NOMO-1 treated with DMSO at 0.1 percent for 48 hours (cell line): ENCODE measurements at regions not wholly inside any gene's neighbourhood (a gene's known extent, or its start where the extent isn't known, plus 50 kb on each side); places are given as distances from the start of the nearest gene placed in this dataset.
"Not testable (repeated sequence)": the region's sequence is repeated elsewhere in the genome, so short reads cannot be mapped to it uniquely, and the experiment has no call there.

ENCODE experiments used
- DNase-seq: peaks from one replicate; lab custom pipeline; 2025; ENCODE audit not compliant: unreplicated experiment; lab: John Stamatoyannopoulos, UW

DNA sequence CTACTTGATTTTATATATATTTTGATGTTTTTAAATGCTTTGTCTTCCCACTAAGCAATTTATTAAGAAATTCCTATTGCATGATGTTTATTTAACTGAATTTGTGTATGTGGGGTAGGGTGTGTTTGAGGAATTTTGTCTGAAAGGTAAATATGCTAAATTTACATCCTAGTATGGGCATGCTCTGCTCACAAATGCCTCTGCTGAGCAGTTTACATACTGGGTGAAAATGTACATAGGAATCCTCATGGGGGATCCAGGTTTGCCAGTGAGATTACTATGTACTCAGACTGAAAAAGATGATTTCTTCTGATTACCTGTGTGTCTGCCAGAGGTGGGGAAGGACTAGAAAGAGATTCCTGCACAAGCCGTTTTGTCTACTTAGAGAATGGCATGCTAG, 126.6 kb downstream of the DISP1 start:
- DNase-seq: no peak

GRCh38 chr1:222946436-222946835, 131.6 kb downstream of the DISP1 start:
- no peak for DNase-seq

- no peak for DNase-seq
These were observed 133.2 kb downstream of the DISP1 start for GRCh38 chr1:222948079-222948478.

DNA sequence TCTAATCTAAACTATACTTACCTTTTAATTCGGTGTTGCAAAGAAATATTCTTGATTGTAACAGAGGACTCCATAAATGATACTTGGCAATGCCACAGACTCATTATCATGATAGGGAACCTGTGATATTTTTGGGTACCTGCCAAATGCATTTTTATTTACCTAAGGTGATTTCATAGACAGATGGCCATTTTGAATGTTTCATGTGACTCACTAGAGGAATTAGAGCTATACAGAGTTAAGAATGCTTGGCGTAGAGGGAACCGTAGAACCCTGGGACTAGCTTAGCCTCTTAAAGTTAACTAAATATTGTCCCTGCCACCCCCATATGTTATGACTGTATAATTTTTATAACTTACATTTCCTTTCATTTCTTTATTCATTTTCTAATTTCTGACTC, 136.1 kb downstream of the DISP1 start:
- DNase-seq: no peak

DNA sequence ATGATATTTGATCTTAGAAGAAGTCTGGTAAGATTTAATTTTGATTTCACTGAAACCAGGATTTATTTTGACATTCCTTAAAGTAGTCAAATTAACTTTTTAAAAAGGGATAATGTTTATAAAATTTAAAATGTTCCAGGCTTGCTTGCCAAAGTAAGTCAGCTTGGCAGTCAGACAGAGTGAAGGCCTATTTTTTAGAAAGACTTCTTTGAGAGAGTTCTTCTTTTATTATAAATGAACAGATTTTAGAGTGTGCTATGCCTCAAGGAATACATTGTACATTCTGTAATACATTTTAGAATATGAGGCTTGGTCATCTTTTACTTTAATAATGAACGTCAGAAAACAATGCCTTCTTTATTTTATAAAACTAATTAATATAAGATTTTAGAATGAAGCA, 138.7 kb downstream of the DISP1 start:
- no peak for DNase-seq

DNA sequence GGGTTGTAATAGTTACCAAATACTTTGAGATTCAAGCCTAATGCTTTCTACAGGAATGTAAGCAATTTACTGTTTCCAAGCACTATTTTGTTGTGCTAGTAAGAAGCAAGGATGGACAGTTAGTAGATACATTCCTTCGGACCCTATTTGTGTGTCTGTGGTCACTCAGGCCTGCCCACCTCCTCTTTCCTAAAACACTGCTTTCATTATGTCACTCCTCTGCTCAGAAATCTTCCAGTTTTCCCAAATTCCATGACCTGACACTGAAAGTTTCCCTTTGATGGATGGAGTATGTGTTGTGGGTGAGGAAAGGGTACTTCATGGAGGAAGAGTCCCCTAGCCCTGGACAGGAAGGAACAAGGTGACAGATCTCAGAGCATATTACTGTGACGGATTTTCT, 141.1 kb downstream of the DISP1 start:
- no peak for DNase-seq

- no peak for DNase-seq
These were observed 141.8 kb downstream of the DISP1 start for GRCh38 chr1:222956601-222957000.

DNA sequence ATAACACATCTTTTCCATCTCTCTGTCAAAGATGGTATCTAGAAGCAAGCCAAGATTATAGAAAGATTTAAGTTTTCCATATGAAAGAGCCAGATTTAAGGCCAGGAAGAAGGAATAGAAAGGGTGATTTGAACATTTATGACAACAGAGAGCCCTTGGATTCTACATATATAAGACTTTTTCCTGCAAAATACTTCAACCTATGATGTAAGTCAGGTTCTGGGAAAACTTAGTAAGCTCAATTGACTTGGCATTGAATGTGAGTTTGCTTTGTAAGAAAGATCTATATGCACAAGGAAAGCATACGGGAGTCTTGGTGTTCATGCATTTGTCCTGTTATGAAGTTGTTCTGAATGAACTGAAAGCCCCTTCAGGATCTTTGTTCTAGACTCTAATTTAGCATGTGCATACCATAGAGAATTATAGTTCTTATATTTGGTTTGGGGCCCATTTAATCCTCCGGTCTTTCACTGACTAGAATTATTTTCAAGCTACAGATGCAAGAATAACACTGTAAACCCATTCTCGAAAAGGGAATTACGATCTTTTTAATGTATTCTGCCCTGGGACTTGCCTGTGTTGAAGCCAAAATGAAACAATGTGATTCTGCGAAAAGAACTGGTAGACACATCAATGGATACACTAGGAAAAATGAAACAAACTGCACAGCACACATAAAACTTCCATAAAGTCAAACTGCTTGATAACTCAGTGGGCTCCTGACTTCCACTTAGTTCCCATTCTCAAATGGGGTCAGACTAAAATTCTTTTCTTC, 152.8 kb downstream of the DISP1 start:
- DNase-seq: no peak

GRCh38 chr1:222970040-222970439, 155.2 kb downstream of the DISP1 start:
- DNase-seq: no peak

- no peak for DNase-seq
These were observed 155.9 kb downstream of the DISP1 start for GRCh38 chr1:222970711-222971110.

DNA sequence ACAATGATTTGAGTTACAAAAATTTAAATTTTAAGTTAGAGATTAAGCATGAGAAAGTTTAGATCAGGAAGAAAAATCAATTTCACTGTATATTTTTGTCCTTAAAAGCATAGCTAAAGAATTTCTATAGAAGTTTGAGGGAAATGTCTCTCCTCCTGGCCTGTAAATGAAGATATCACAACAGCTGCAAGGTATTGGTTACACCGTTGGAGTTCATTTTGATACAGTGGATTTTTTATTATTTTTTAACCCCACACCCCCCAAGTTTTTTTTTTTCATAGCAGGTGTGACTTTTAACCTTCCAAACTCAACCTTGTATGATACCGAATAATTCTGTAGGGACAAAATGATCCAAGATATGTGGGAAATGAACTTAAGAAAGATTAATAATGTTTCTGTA, 156.3 kb downstream of the DISP1 start:
- DNase-seq: no peak

DNA sequence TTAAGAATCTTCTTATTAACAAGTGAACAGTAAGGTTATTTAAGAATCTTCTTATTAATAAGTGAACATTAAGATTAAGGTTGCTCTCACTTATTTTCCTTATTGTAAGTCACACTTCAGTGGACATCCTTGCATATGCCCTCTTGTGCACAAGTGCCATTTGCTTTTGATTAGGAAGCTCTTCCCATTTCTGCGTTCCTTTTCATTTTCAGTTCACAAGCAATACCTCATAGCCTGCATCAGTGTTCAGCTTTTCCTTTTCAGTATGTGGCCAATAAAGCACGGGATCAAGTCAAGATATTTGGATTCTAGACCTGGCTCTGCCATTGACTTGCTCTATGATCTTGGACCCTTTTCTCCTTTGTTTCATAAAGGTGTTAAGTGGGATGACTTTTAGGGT, 158.7 kb downstream of the DISP1 start:
- no peak for DNase-seq

- DNase-seq: no peak
These were observed 159.7 kb downstream of the DISP1 start for GRCh38 chr1:222974496-222974895.

DNA sequence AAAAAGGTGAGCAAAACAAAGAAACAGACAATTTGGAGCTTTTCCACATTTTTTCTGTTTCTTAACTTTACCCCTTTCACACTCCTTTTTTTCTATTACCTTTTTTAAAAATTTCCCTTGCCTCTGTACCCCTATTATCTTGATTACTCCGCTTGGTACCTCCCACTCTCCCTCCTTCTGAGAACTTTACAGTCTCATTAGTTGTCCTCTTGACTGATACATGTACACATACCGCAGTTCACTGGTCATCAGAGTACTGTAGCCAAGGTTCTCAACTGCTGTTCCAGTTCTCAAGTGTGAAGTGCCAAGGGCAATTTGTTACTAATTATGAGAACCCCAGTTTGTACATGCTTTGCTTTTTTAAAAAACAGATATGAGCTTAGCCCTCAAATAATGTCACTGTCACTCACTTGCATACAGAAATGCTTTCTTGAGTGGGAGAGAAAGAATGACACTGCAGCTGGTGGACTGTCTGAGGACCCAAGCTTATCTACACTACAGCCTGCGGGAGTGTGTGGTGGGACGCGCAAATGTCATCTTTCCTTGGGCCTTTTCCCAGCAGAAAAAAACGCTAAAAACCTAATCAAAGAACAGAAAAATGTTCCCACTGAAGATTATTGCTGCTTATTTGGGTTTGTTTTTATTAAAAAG, 160.8 kb downstream of the DISP1 start:
- DNase-seq: no peak

GRCh38 chr1:222976453-222976852, 161.6 kb downstream of the DISP1 start:
- no peak for DNase-seq

GRCh38 chr1:222977294-222977693, 162.5 kb downstream of the DISP1 start:
- not testable (repeated sequence) for DNase-seq

DNA sequence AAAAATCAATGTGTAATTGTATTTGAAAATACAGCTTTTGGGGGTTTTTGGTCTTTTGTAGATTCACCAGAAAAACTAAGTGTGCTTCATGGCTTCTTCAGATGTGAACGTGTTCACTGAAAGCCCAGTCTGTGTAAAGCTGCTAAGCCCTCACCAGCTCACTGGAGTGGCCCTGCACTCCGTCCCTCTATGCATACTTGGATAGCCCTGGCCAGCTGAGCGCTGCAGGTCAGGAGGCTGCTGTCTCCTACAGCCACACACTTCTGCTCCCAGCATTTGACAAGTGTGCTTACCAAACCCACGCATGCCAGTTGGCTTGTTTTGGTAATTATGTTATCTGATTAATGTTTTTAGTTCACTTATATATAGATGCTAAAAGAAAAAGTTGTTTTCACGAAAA, 163.5 kb downstream of the TLR5 start:
- no peak for DNase-seq

DNA sequence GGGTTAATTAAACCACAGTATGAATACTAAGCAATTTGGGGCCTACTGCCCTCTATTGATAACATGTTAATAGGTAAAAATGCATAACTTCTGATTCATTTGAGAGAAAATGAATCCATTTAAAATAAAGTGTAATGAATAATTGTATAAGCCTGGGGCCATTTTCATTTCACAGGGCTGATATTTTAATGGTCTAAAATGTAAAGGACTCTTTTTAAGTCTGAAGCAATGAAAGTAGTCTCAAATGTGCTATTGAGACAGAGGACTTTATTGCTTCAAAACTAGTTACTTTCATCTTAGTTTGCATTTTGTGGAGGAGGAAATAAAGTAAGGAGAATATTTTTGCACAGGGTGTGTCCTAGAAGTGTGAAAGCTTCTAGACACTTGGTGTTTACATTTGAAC, 155.4 kb downstream of the TLR5 start:
- no peak for DNase-seq

DNA sequence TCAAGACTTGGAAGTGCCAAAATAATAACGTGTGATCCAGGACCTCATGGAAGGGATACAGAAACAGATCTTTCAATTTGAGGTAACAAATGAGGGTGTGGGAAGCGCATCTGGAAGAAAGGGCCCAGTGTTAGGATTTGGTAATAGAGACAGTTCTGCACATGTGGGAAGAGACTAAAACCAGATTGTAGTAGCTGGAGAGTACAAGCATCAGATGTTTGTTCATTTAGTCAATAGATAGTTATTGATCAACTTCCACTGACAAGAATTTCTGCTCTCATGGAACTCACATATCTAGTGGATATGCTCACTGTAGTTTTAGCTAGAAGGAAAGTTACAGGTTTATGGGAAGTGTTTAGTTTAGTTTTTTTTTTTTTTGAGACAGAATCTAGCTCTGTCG, 153.6 kb downstream of the TLR5 start:
- no peak for DNase-seq

- DNase-seq: no peak
These were observed 151.9 kb downstream of the TLR5 start for GRCh38 chr1:222991177-222991576.

DNA sequence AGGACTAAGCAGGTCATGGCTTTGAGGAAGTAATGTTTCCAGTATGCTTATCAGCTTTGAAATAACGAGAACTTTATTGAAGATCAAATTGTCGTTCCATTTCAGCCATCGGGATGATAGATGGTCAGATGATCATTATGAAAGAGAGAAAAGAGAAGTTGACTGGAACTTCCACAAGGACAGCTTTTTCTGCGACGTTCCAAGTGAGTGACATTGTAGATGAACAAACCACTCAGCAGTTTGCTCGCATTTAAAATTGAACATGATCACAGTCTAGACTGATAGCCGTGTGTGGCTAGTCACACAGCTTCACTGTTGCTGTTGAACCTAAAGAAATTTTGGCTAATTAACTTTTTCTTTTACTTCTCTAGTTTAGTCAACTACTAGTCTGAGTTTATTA, 151.1 kb downstream of the TLR5 start:
- DNase-seq: no peak

DNA sequence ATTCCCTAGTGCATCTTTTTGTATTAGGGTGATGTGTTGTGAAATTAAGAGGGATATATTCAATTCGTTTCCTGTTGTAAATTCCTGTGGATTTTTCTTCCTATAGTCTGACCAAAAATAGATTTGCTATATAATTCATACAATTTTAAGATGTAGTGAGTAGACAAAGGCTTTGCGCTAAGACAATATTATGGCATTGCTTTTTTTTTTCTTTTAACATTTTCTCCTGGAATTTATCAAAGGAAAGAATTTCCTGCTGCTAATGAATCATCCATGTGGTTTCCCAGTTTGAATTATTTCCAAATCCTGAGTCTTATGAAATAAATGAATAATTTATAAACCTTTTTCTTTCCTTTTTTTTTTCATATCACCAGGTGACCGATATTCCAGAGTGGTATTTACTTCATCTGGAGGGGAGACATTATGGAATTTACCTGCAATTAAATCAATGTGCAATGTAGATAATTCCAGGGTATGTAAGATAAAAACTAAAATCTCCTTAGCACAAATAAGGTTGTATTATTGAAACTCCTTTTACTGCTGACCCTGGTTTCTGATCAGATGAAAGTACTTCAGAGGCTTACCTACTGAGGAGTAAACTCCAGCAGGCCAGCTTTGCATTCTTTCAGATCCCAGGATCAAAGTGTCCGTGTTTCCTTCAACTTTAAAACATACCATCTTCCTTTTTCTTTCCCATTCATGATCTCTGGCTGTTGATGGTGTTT, 148.4 kb downstream of the TLR5 start:
- DNase-seq: no peak
